H9 (cell line): ENCODE measurements at regions not wholly inside any gene's neighbourhood (a gene's known extent, or its start where the extent isn't known, plus 50 kb on each side); places are given as distances from the start of the nearest gene placed in this dataset.
A peak's percentile ranks its signal among the peaks of the same experiment; 100 is the strongest.

ENCODE experiments used
- DNase-seq: peaks from one replicate; pipeline ENCODE4 v3.0.0-alpha.2; 2017
- H2AFZ ChIP-seq: one replicate; pipeline ENCODE4 v1.6.1; 2013; ENCODE audit warnings: mild to moderate bottlenecking, low read length, control low read depth, moderate library complexity
- H2AK5ac ChIP-seq: 2 replicates; pipeline ENCODE4 v1.6.1; 2013; ENCODE audit warnings: low read length, control low read depth, mixed read lengths; ENCODE audit not compliant: insufficient read length
- H2BK120ac ChIP-seq: one replicate; pipeline ENCODE4 v1.6.1; 2013; ENCODE audit warnings: low read depth, mild to moderate bottlenecking, low read length, control low read depth, inconsistent platforms; ENCODE audit not compliant: poor library complexity, severe bottlenecking
- H2BK12ac ChIP-seq: 2 replicates; pipeline ENCODE4 v1.6.1; 2013; ENCODE audit warnings: low read length, control low read depth, mixed read lengths, low read depth; ENCODE audit not compliant: insufficient read length
- H2BK15ac ChIP-seq: 2 replicates; pipeline ENCODE4 v1.6.1; 2013; ENCODE audit warnings: low read depth, low read length, control low read depth
- H2BK20ac ChIP-seq: one replicate; pipeline ENCODE4 v1.6.1; 2013; ENCODE audit warnings: low read depth, mild to moderate bottlenecking, low read length, control low read depth, inconsistent platforms; ENCODE audit not compliant: poor library complexity, severe bottlenecking
- H2BK5ac ChIP-seq: 2 replicates; pipeline ENCODE4 v1.6.1; 2013; ENCODE audit warnings: low read length, control low read depth, mixed read lengths; ENCODE audit not compliant: insufficient read length
- H3K14ac ChIP-seq: 2 replicates; pipeline ENCODE4 v1.6.1; 2013; ENCODE audit warnings: low read length, control low read depth; ENCODE audit not compliant: insufficient read depth
- H3K18ac ChIP-seq: 2 replicates; pipeline ENCODE4 v1.6.1; 2013; ENCODE audit warnings: low read depth, mild to moderate bottlenecking, mixed read lengths, low read length, control low read depth; ENCODE audit not compliant: insufficient read length
- H3K23ac ChIP-seq: 2 replicates; pipeline ENCODE4 v1.6.1; 2013; ENCODE audit warnings: low read length, control low read depth, mixed read lengths, low read depth; ENCODE audit not compliant: insufficient read length
- H3K23me2 ChIP-seq: 2 replicates; pipeline ENCODE4 v1.6.1; 2013; ENCODE audit warnings: low read depth, mild to moderate bottlenecking, mixed read lengths, low read length, control low read depth; ENCODE audit not compliant: insufficient read length, poor library complexity, severe bottlenecking
- H3K27ac ChIP-seq: 2 replicates; pipeline ENCODE4 v1.5.1; 2013; ENCODE audit warnings: low read length, control low read depth, mixed read lengths, low read depth; ENCODE audit not compliant: insufficient read length
- H3K27me3 ChIP-seq: 2 replicates; pipeline ENCODE4 v1.6.1; 2013; ENCODE audit warnings: low read length, control low read depth, inconsistent platforms; ENCODE audit not compliant: insufficient read depth
- H3K4ac ChIP-seq: 2 replicates; pipeline ENCODE4 v1.6.1; 2013; ENCODE audit warnings: low read depth, mild to moderate bottlenecking, control low read depth, inconsistent platforms, low read length, moderate library complexity
- H3K4me1 ChIP-seq: 2 replicates; pipeline ENCODE4 v1.6.1; 2013; ENCODE audit warnings: low read length, control low read depth, inconsistent platforms; ENCODE audit not compliant: insufficient read depth
- H3K4me2 ChIP-seq: 2 replicates; pipeline ENCODE4 v1.6.1; 2013; ENCODE audit warnings: low read length, control low read depth, mixed read lengths; ENCODE audit not compliant: insufficient read length, insufficient read depth
- H3K56ac ChIP-seq: 2 replicates; pipeline ENCODE4 v1.6.1; 2013; ENCODE audit warnings: low read depth, mild to moderate bottlenecking, mixed read lengths, low read length, control low read depth; ENCODE audit not compliant: insufficient read length
- H3K79me1 ChIP-seq: 2 replicates; pipeline ENCODE4 v1.6.1; 2013; ENCODE audit warnings: low read depth, mild to moderate bottlenecking, moderate library complexity, low read length, control low read depth, inconsistent platforms; ENCODE audit not compliant: insufficient read depth, poor library complexity, severe bottlenecking
- H3K79me2 ChIP-seq: 2 replicates; pipeline ENCODE4 v1.6.1; 2013; ENCODE audit warnings: low read length, control low read depth, inconsistent platforms; ENCODE audit not compliant: insufficient read depth
- H3K9ac ChIP-seq: 2 replicates; pipeline ENCODE4 v1.6.1; 2013; ENCODE audit warnings: low read length, control low read depth, mixed read lengths; ENCODE audit not compliant: insufficient read length; ENCODE audit errors: extremely low read depth
- H3K9me3 ChIP-seq: one replicate; pipeline ENCODE4 v1.6.1; 2013; ENCODE audit warnings: low read depth, low read length, inconsistent platforms; ENCODE audit not compliant: control insufficient read depth
- H3T11ph ChIP-seq: one replicate; pipeline ENCODE4 v1.6.1; 2013; ENCODE audit warnings: mild to moderate bottlenecking, low read length, control low read depth, inconsistent platforms
- H4K20me1 ChIP-seq: one replicate; pipeline ENCODE4 v1.6.1; 2013; ENCODE audit not compliant: control insufficient read depth, insufficient read length, insufficient read depth
- H4K5ac ChIP-seq: 2 replicates; pipeline ENCODE4 v1.6.1; 2013; ENCODE audit warnings: low read depth, mild to moderate bottlenecking, mixed read lengths, low read length, control low read depth; ENCODE audit not compliant: insufficient read length
- H4K8ac ChIP-seq: replicated peaks from 2 replicates; pipeline ENCODE4 v1.6.1; 2013; ENCODE audit warnings: low read length, control low read depth, mixed read lengths, low read depth; ENCODE audit not compliant: insufficient read length
- H4K91ac ChIP-seq: 2 replicates; pipeline ENCODE4 v1.6.1; 2013; ENCODE audit warnings: low read depth, mild to moderate bottlenecking, moderate library complexity, mixed read lengths, low read length, control low read depth; ENCODE audit not compliant: insufficient read length
- H3K27ac Mint-ChIP-seq, 3 experiments: 2 replicates in 2 of 3; 3 replicates in 1 of 3; pipeline ENCODE4 v1.8.0; 2020 to 2021; ENCODE audit warnings: mixed read lengths in 3 of 3, mild to moderate bottlenecking in 1 of 3, moderate library complexity in 1 of 3
- H3K27me3 Mint-ChIP-seq: 2 replicates; pipeline ENCODE4 v1.8.0; 2021; ENCODE audit warnings: low read depth, mild to moderate bottlenecking, moderate library complexity, mixed read lengths
- H3K36me3 Mint-ChIP-seq, 3 experiments: 2 replicates in 2 of 3; 3 replicates in 1 of 3; pipeline ENCODE4 v1.8.0; 2020 to 2021; ENCODE audit warnings: low read depth in 3 of 3, mixed read lengths in 3 of 3; ENCODE audit not compliant: insufficient read depth in 1 of 3
- H3K4me1 Mint-ChIP-seq, 2 experiments: 2 replicates each; pipeline ENCODE4 v1.8.0; 2020; ENCODE audit warnings: mixed read lengths in 2 of 2
- H3K4me3 Mint-ChIP-seq, 2 experiments: 2 replicates in 1 of 2; 3 replicates in 1 of 2; pipeline ENCODE4 v1.8.0; 2020 to 2021; ENCODE audit warnings: mild to moderate bottlenecking in 2 of 2, mixed read lengths in 2 of 2, moderate library complexity in 1 of 2
- H3K9me3 Mint-ChIP-seq, 2 experiments: 2 replicates in 1 of 2; 3 replicates in 1 of 2; pipeline ENCODE4 v1.8.0; 2020; ENCODE audit warnings: mild to moderate bottlenecking in 2 of 2, mixed read lengths in 2 of 2, moderate library complexity in 1 of 2
- WGBS: extraction: QIAGEN DNeasy Blood & Tissue Kit; methylation state at CpG from one replicate; pipeline ENCODE4 v1.1.7; 2013; ENCODE audit warnings: missing lambda C conversion rate, low lambda C conversion rate, mixed read lengths; ENCODE audit not compliant: insufficient read length; ENCODE audit errors: extremely low coverage; 5-methylcytosine and 5-hydroxymethylcytosine counted together
- TF ChIP-seq, protein P1 (sequence below): fragments of 200-600 bp; sonication (generic); conservative IDR thresholded peaks from 3 replicates; pipeline ENCODE4 v1.8.0; 2021; ENCODE audit warnings: antibody characterized with exemption, mild to moderate bottlenecking

GRCh38 chr10:62961951-62962523 is 145.9 kb upstream of the EGR2 start:
- no peak overlapping the region for H2AFZ ChIP-seq
- no peak overlapping the region for H3K23ac ChIP-seq
- DNase-seq = no peak
- H3K14ac ChIP-seq = no peak overlapping the region
- Mint-ChIP-seq H3K4me1 (peaks cover 14 to 18% of the 10 kb centered on the region in 2 experiments), H3K27ac (peak overlapping the region in 2 of 3 experiments; percentile 32 to 67; a peak in 2 of 7 replicates), H3K9me3 (peaks cover 2 to 8% of the 10 kb centered on the region in 2 experiments; a peak in 2 of 5 replicates), H3K4me3 (no peak overlapping the region), H3K27me3 (no peaks in the 10 kb centered on the region), H3K36me3 (peaks cover 0 to 5% (median 0%) of the 10 kb centered on the region in 3 experiments; a peak in 2 of 7 replicates)
- H3K18ac ChIP-seq = no peak overlapping the region
- H3K56ac ChIP-seq = no peak overlapping the region
- H4K20me1 ChIP-seq = no peaks in the 10 kb centered on the region
- H3K4ac ChIP-seq = no peak overlapping the region
- H3K27me3 ChIP-seq = no peaks in the 10 kb centered on the region
- H4K91ac ChIP-seq = no peak overlapping the region
- no peaks in the 10 kb centered on the region for H3K9me3 ChIP-seq
- no peak overlapping the region for H3T11ph ChIP-seq
- H3K79me2 ChIP-seq = no peaks in the 10 kb centered on the region
- no peak overlapping the region for H3K9ac ChIP-seq
- no peak overlapping the region for H4K8ac ChIP-seq
- H3K79me1 ChIP-seq = no peaks in the 10 kb centered on the region
- WGBS = no CpG with 5 or more reads among the region's 3 CpGs
- H2BK12ac ChIP-seq = no peak overlapping the region
- H2BK120ac ChIP-seq = no peak overlapping the region
- TF ChIP-seq, protein P1, sequence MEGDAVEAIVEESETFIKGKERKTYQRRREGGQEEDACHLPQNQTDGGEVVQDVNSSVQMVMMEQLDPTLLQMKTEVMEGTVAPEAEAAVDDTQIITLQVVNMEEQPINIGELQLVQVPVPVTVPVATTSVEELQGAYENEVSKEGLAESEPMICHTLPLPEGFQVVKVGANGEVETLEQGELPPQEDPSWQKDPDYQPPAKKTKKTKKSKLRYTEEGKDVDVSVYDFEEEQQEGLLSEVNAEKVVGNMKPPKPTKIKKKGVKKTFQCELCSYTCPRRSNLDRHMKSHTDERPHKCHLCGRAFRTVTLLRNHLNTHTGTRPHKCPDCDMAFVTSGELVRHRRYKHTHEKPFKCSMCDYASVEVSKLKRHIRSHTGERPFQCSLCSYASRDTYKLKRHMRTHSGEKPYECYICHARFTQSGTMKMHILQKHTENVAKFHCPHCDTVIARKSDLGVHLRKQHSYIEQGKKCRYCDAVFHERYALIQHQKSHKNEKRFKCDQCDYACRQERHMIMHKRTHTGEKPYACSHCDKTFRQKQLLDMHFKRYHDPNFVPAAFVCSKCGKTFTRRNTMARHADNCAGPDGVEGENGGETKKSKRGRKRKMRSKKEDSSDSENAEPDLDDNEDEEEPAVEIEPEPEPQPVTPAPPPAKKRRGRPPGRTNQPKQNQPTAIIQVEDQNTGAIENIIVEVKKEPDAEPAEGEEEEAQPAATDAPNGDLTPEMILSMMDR = no peak
- H3K4me1 ChIP-seq = no peaks in the 10 kb centered on the region; the same call in 1 of the 2 replicates
- no peak overlapping the region for H2AK5ac ChIP-seq
- no peak overlapping the region for H2BK15ac ChIP-seq
- H3K4me2 ChIP-seq = no peak overlapping the region
- no peak overlapping the region for H3K27ac ChIP-seq
- no peak overlapping the region for H4K5ac ChIP-seq
- H2BK5ac ChIP-seq = no peak overlapping the region
- no peak overlapping the region for H2BK20ac ChIP-seq
- H3K23me2 ChIP-seq = no peaks in the 10 kb centered on the region
